ENCODE measurements at regions not wholly inside any gene's neighbourhood (a gene's known extent, or its start where the extent isn't known, plus 50 kb on each side); places are given as distances from the start of the nearest gene placed in this dataset.

DNA sequence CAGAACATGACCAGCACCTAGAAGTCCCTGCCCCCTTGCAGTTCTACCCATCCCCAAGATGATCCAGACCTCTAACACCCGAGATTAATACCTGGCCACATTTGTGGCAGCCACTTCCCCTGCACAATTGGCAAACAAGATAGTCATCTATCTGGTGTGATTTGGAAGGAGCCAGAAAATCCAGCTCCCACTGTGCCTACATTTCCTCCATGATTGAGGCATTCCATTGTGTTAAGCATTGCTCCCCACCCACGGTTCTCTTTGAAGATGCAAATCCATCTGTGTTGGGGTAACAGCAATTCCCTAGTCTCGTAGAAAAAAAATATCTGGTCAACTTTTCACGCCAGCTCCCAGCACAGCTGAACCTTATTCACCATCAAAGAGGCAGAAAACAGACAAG, 405.0 kb downstream of the BCOR start:
- TF ChIP-seq, protein P1, sequence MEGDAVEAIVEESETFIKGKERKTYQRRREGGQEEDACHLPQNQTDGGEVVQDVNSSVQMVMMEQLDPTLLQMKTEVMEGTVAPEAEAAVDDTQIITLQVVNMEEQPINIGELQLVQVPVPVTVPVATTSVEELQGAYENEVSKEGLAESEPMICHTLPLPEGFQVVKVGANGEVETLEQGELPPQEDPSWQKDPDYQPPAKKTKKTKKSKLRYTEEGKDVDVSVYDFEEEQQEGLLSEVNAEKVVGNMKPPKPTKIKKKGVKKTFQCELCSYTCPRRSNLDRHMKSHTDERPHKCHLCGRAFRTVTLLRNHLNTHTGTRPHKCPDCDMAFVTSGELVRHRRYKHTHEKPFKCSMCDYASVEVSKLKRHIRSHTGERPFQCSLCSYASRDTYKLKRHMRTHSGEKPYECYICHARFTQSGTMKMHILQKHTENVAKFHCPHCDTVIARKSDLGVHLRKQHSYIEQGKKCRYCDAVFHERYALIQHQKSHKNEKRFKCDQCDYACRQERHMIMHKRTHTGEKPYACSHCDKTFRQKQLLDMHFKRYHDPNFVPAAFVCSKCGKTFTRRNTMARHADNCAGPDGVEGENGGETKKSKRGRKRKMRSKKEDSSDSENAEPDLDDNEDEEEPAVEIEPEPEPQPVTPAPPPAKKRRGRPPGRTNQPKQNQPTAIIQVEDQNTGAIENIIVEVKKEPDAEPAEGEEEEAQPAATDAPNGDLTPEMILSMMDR (IDR thresholded peaks at IDR 0.05): no peak
- no peak for TF ChIP-seq POLR2A (IDR thresholded peaks at IDR 0.05)
